ENCODE measurements at regions not wholly inside any gene's neighbourhood (a gene's known extent, or its start where the extent isn't known, plus 50 kb on each side); places are given as distances from the start of the nearest gene placed in this dataset.

GRCh38 chr2:2662847-2663356 lies 331.8 kb upstream of the MYT1L start (continued):
- TF ChIP-seq E2F8 (IDR thresholded peaks at IDR 0.05; ENCODE audit: low read depth, partially characterized antibody), result no peak

- CTCF ChIA-PET, result no interaction called here
- Histone ChIP-seq H3K27me3 (replicated peaks in 1 of 2; ENCODE audit: control insufficient read depth in 2 of 2, insufficient read depth in 2 of 2, low read length in 1 of 2) (no peaks in the 10 kb centered on the region; a peak in 1 of 4 replicates), H3K36me3 (ENCODE audit: control insufficient read depth in 2 of 2, insufficient read depth in 2 of 2, low read length in 1 of 2) (no peaks in the 10 kb centered on the region), H3K79me2 (ENCODE audit: control insufficient read depth, insufficient read depth, low read length) (no peaks in the 10 kb centered on the region), H3K4me1 (ENCODE audit: control insufficient read depth, insufficient read depth, low read length) (no peaks in the 10 kb centered on the region), H3K9me3 (replicated peaks; ENCODE audit: control insufficient read depth, insufficient read depth, low read length) (no peaks in the 10 kb centered on the region; the same call in 2 of the 3 replicates), H3K4me2 (ENCODE audit: control insufficient read depth, insufficient read depth) (no peak overlapping the region), H3K4me3 (no peak overlapping the region), H2AFZ (ENCODE audit: control insufficient read depth, low read depth, low read length) (no peak overlapping the region), H3K27ac (ENCODE audit: control insufficient read depth, insufficient read depth) (no peak overlapping the region), H3K9ac (ENCODE audit: control insufficient read depth, insufficient read depth, low read length) (no peak overlapping the region), H4K20me1 (ENCODE audit: control insufficient read depth, insufficient read depth) (no peaks in the 10 kb centered on the region)
- 38% methylated on average over 17 of the region's 18 CpGs for WGBS (ENCODE audit: insufficient coverage, insufficient replicate concordance, low lambda C conversion rate, missing lambda C conversion rate)
- intact Hi-C loops (cut with micrococcal nuclease; ENCODE audit: unreplicated experiment) (no loop called here), in situ Hi-C loops (cut with MboI) (no loop called here)
- RAD21 ChIA-PET (ENCODE audit: unreplicated experiment), result no interaction called here
- DNase-seq (ENCODE audit: low read depth, low spot score), result no peak
- FAIRE-seq, result no peak
- POLR2A ChIA-PET, result no interaction called here
- BruUV-seq (replicated peaks), result no TSS peak
- no peak for TF ChIP-seq RCOR1 (conservative IDR thresholded peaks at IDR 0.05; ENCODE audit: low read depth, low read length)
- ATAC-seq, result no peak
- SMC1A ChIA-PET (ENCODE audit: uncharacterized antibody, unreplicated experiment), result no interaction called here
Observed at GRCh38 chr2:2662037-2662846, 331.2 kb upstream of the MYT1L start.

Data from GM12878 (cell line).